ENCODE measurements at regions not wholly inside any gene's neighbourhood (a gene's known extent, or its start where the extent isn't known, plus 50 kb on each side); places are given as distances from the start of the nearest gene placed in this dataset.

GRCh38 chrX:150158554-150159332, 204.4 kb upstream of the MAMLD1 start:
- Histone ChIP-seq H3K36me3 (no peaks in the 10 kb centered on the region), H3K27me3 (no peaks in the 10 kb centered on the region), H3K4me3 (ENCODE audit: low read depth in 1 of 2, low read length in 1 of 2) (no peak overlapping the region), H3K4me1 (ENCODE audit: control insufficient read depth in 1 of 2, insufficient read depth in 1 of 2, low read depth in 1 of 2, low read length in 1 of 2) (no peaks in the 10 kb centered on the region), H3K27ac (no peak overlapping the region), H3K9me3 (no peaks in the 10 kb centered on the region)
- TF ChIP-seq CTCF (IDR thresholded peaks at IDR 0.05) = no peak

- Histone ChIP-seq H3K4me1 (ENCODE audit: control insufficient read depth in 1 of 2, insufficient read depth in 1 of 2, low read depth in 1 of 2, low read length in 1 of 2) (no peaks in the 10 kb centered on the region), H3K4me3 (ENCODE audit: low read depth in 1 of 2, low read length in 1 of 2) (no peak overlapping the region), H3K36me3 (no peaks in the 10 kb centered on the region), H3K27me3 (no peaks in the 10 kb centered on the region), H3K9me3 (no peaks in the 10 kb centered on the region), H3K27ac (no peak overlapping the region)
- TF ChIP-seq CTCF (IDR thresholded peaks at IDR 0.05) = no peak
Observed at GRCh38 chrX:150159537-150159936, 203.6 kb upstream of the MAMLD1 start.

- no peak overlapping the region for H3K4me3 ChIP-seq (ENCODE audit: low read depth in 1 of 2, low read length in 1 of 2)
- TF ChIP-seq CTCF (IDR thresholded peaks at IDR 0.05) = no peak
- no peak overlapping the region for H3K27ac ChIP-seq
- H3K9me3 ChIP-seq = no peaks in the 10 kb centered on the region
- no peaks in the 10 kb centered on the region for H3K36me3 ChIP-seq
- no peaks in the 10 kb centered on the region for H3K27me3 ChIP-seq
- H3K4me1 ChIP-seq (ENCODE audit: control insufficient read depth in 1 of 2, insufficient read depth in 1 of 2, low read depth in 1 of 2, low read length in 1 of 2) = no peaks in the 10 kb centered on the region
Observed at GRCh38 chrX:150160656-150161055, 202.5 kb upstream of the MAMLD1 start.

- H3K4me1 ChIP-seq (ENCODE audit: control insufficient read depth in 1 of 2, insufficient read depth in 1 of 2, low read depth in 1 of 2, low read length in 1 of 2) = no peaks in the 10 kb centered on the region
- H3K9me3 ChIP-seq = no peaks in the 10 kb centered on the region
- H3K4me3 ChIP-seq (ENCODE audit: low read depth in 1 of 2, low read length in 1 of 2) = no peak overlapping the region
- H3K27ac ChIP-seq = no peak overlapping the region
- no peaks in the 10 kb centered on the region for H3K27me3 ChIP-seq
- TF ChIP-seq CTCF (IDR thresholded peaks at IDR 0.05) = no peak
- no peaks in the 10 kb centered on the region for H3K36me3 ChIP-seq
Observed at GRCh38 chrX:150161193-150161592, 201.9 kb upstream of the MAMLD1 start.

GRCh38 chrX:150162141-150162540, 201.0 kb upstream of the MAMLD1 start:
- no peak overlapping the region for H3K27ac ChIP-seq
- H3K36me3 ChIP-seq = no peaks in the 10 kb centered on the region
- TF ChIP-seq CTCF (IDR thresholded peaks at IDR 0.05) = no peak
- H3K4me3 ChIP-seq (ENCODE audit: low read depth in 1 of 2, low read length in 1 of 2) = no peak overlapping the region
- no peaks in the 10 kb centered on the region for H3K27me3 ChIP-seq
- no peaks in the 10 kb centered on the region for H3K4me1 ChIP-seq (ENCODE audit: control insufficient read depth in 1 of 2, insufficient read depth in 1 of 2, low read depth in 1 of 2, low read length in 1 of 2)
- no peaks in the 10 kb centered on the region for H3K9me3 ChIP-seq

Data from neutrophil (primary cell).